AG04450 (cell line): ENCODE measurements at regions not wholly inside any gene's neighbourhood (a gene's known extent, or its start where the extent isn't known, plus 50 kb on each side); places are given as distances from the start of the nearest gene placed in this dataset.

Source experiments
- CTCF ChIA-PET: fragments of 300-600, 350-600 bp; formaldehyde crosslinking; extraction: SDS; loops from one replicate; lab custom pipeline; 2022; ENCODE audit warnings: antibody characterized with exemption, inconsistent platforms; lab: Charles Lee
- POLR2A ChIA-PET: fragments of 350-600 bp; formaldehyde crosslinking; extraction: SDS; loops from one replicate; lab custom pipeline; 2021; ENCODE audit warnings: antibody characterized with exemption, inconsistent platforms; lab: Yijun Ruan, JAX
- DNase-seq: peaks from one replicate; pipeline ENCODE4 v3.0.0-alpha.2; 2011; ENCODE audit warnings: low read depth, low spot score
- H3K27ac ChIP-seq: one replicate; pipeline ENCODE4 v1.5.1; 2012; ENCODE audit warnings: low read depth, low read length, control low read depth
- H3K27me3 ChIP-seq: one replicate; pipeline ENCODE4 v1.6.0; 2012; ENCODE audit warnings: low read length; ENCODE audit not compliant: control insufficient read depth, insufficient read depth
- H3K4me3 ChIP-seq: 2 replicates; pipeline ENCODE4 v1.5.1; 2011; ENCODE audit warnings: mild to moderate bottlenecking, low read depth, low read length, control low read depth
- H3K9me3 ChIP-seq: 2 replicates; pipeline ENCODE4 v1.5.1; 2012; ENCODE audit warnings: low read length; ENCODE audit not compliant: control insufficient read depth, insufficient read depth
- CTCF ChIP-seq: IDR thresholded peaks from 2 replicates; pipeline ENCODE4 v1.5.1; 2011; ENCODE audit warnings: low read depth, low read length, control low read depth, inconsistent platforms

DNA sequence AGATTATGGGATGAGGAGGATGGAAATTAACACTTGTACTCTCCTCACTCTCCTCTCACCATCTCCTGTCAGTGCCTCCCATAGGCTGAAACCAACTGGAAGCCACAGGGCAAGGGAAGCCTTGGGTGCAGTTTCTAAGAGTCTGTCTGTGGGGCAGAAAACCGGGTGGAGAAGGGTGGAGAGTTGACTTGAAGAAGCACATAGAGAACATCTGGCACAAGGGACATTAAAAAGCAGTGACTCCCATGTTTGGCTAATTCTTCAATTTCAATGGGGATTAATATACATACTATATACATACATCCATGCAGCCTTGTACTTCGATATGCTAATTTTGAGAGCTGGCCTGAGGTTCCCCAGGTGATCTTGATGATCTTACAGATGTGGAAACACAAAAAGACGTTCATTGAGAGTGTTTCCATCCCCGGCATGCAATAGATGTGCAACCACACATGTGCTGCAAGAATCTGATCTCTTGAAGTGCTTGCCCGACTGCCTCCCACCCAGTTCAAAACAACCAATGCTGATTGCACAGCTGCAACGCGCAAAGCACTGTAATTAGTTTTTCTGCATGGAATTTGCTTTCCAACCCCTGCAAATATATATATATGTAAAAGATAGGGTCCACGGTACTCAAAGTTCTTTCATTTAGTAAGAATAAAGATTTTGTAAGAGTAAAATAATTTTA lies 121.9 kb upstream of the TMC3 start:
- ChIA-PET CTCF (interaction anchor here (1.3 to 1.7 kb wide), 2 partner anchors 15 to 444 kb away, joined by 3 to 5 read pairs; no protein-coding TSS in a partner anchor), POLR2A (no interaction called here)
- TF ChIP-seq CTCF = no peak
- no peak overlapping the region for H3K27ac ChIP-seq
- no peak overlapping the region for H3K4me3 ChIP-seq
- no peaks in the 10 kb centered on the region for H3K27me3 ChIP-seq
- H3K9me3 ChIP-seq = peaks cover 3% of the 10 kb centered on the region; the same call in 1 of the 2 replicates
- DNase-seq = no peak

GRCh38 chr15:81492969-81493645 lies 119.1 kb upstream of the TMC3 start:
- DNase-seq = no peak
- Histone ChIP-seq H3K4me3 (no peak overlapping the region), H3K27ac (no peak overlapping the region), H3K27me3 (no peaks in the 10 kb centered on the region), H3K9me3 (peaks cover 3% of the 10 kb centered on the region; the same call in 1 of the 2 replicates)
- POLR2A ChIA-PET = no interaction called here
- no peak for TF ChIP-seq CTCF
- CTCF ChIA-PET = interaction anchor here (0.8 kb wide), 1 partner anchor 12 kb away, joined by 3 read pairs; no protein-coding TSS in a partner anchor

- H3K27me3 ChIP-seq = no peaks in the 10 kb centered on the region
- ChIA-PET CTCF (no interaction called here), POLR2A (no interaction called here)
- DNase-seq = no peak
- H3K27ac ChIP-seq = no peak overlapping the region
- no peak overlapping the region for H3K4me3 ChIP-seq
- no peak for TF ChIP-seq CTCF
- H3K9me3 ChIP-seq = peaks cover 3% of the 10 kb centered on the region; the same call in 1 of the 2 replicates
These were observed 118.4 kb upstream of the TMC3 start for GRCh38 chr15:81492331-81492968.

GRCh38 chr15:81491414-81492096 lies 117.5 kb upstream of the TMC3 start:
- no peak for DNase-seq
- Histone ChIP-seq H3K4me3 (no peak overlapping the region), H3K9me3 (no peaks in the 10 kb centered on the region), H3K27ac (no peak overlapping the region), H3K27me3 (no peaks in the 10 kb centered on the region)
- ChIA-PET POLR2A (no interaction called here), CTCF (interaction anchor here (0.9 kb wide), 1 partner anchor 12 kb away, joined by 3 read pairs; no protein-coding TSS in a partner anchor)
- TF ChIP-seq CTCF = no peak
